ENCODE measurements at regions not wholly inside any gene's neighbourhood (a gene's known extent, or its start where the extent isn't known, plus 50 kb on each side); places are given as distances from the start of the nearest gene placed in this dataset.

DNA sequence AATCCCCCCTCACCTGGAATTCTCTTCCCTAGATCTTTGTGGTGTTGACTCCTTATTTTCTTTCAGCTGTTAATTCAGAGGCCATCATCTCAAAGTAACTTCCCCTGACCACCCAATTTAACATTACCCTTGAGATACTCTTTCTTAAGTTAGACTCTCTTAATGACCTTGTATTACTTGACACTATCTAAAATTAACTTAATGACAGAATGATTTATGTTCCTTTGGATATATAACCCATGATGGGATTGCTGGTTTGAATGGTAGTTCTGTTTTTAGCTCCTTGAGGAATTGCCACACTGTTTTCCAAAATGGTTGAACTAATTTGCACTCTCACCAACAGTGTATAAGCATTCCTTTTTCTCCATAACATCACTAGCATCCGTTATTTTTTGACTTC, 298.0 kb downstream of the NNT start:
- no peak for TF ChIP-seq CSDC2 (CRISPR knock-in tag; IDR thresholded peaks at IDR 0.05)
- no peak for TF ChIP-seq ZFP30 (CRISPR knock-in tag; IDR thresholded peaks at IDR 0.05)
- TF ChIP-seq, protein P1, sequence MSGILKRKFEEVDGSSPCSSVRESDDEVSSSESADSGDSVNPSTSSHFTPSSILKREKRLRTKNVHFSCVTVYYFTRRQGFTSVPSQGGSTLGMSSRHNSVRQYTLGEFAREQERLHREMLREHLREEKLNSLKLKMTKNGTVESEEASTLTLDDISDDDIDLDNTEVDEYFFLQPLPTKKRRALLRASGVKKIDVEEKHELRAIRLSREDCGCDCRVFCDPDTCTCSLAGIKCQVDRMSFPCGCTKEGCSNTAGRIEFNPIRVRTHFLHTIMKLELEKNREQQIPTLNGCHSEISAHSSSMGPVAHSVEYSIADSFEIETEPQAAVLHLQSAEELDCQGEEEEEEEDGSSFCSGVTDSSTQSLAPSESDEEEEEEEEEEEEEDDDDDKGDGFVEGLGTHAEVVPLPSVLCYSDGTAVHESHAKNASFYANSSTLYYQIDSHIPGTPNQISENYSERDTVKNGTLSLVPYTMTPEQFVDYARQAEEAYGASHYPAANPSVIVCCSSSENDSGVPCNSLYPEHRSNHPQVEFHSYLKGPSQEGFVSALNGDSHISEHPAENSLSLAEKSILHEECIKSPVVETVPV (CRISPR knock-in tag; IDR thresholded peaks at IDR 0.05) = no peak
- no peak for TF ChIP-seq ARNTL (CRISPR knock-in tag; IDR thresholded peaks at IDR 0.05; ENCODE audit: borderline replicate concordance, low read depth)
- no peak for TF ChIP-seq ZFP3 (CRISPR knock-in tag; IDR thresholded peaks at IDR 0.05)
- no peak for TF ChIP-seq TOX (CRISPR knock-in tag; IDR thresholded peaks at IDR 0.05; ENCODE audit: borderline replicate concordance)
- no peak for TF ChIP-seq OSR1 (CRISPR knock-in tag; IDR thresholded peaks at IDR 0.05)
- no peak for TF ChIP-seq ZNF70 (CRISPR knock-in tag; IDR thresholded peaks at IDR 0.05)
- TF ChIP-seq, protein P2, sequence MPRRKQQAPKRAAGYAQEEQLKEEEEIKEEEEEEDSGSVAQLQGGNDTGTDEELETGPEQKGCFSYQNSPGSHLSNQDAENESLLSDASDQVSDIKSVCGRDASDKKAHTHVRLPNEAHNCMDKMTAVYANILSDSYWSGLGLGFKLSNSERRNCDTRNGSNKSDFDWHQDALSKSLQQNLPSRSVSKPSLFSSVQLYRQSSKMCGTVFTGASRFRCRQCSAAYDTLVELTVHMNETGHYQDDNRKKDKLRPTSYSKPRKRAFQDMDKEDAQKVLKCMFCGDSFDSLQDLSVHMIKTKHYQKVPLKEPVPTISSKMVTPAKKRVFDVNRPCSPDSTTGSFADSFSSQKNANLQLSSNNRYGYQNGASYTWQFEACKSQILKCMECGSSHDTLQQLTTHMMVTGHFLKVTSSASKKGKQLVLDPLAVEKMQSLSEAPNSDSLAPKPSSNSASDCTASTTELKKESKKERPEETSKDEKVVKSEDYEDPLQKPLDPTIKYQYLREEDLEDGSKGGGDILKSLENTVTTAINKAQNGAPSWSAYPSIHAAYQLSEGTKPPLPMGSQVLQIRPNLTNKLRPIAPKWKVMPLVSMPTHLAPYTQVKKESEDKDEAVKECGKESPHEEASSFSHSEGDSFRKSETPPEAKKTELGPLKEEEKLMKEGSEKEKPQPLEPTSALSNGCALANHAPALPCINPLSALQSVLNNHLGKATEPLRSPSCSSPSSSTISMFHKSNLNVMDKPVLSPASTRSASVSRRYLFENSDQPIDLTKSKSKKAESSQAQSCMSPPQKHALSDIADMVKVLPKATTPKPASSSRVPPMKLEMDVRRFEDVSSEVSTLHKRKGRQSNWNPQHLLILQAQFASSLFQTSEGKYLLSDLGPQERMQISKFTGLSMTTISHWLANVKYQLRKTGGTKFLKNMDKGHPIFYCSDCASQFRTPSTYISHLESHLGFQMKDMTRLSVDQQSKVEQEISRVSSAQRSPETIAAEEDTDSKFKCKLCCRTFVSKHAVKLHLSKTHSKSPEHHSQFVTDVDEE (CRISPR knock-in tag; IDR thresholded peaks at IDR 0.05) = no peak
- TF ChIP-seq, protein P3, sequence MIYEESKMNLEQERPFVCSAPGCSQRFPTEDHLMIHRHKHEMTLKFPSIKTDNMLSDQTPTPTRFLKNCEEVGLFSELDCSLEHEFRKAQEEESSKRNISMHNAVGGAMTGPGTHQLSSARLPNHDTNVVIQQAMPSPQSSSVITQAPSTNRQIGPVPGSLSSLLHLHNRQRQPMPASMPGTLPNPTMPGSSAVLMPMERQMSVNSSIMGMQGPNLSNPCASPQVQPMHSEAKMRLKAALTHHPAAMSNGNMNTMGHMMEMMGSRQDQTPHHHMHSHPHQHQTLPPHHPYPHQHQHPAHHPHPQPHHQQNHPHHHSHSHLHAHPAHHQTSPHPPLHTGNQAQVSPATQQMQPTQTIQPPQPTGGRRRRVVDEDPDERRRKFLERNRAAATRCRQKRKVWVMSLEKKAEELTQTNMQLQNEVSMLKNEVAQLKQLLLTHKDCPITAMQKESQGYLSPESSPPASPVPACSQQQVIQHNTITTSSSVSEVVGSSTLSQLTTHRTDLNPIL (CRISPR knock-in tag; IDR thresholded peaks at IDR 0.05; ENCODE audit: low read depth) = no peak
- no peak for TF ChIP-seq ZC3H10 (CRISPR knock-in tag; IDR thresholded peaks at IDR 0.05)
- no peak for TF ChIP-seq RARB (CRISPR knock-in tag; IDR thresholded peaks at IDR 0.05)
- TF ChIP-seq ESRRG (CRISPR knock-in tag; IDR thresholded peaks at IDR 0.05) = no peak
- no peak for TF ChIP-seq PPARA (CRISPR knock-in tag; IDR thresholded peaks at IDR 0.05; ENCODE audit: borderline replicate concordance)
- TF ChIP-seq, protein P4, sequence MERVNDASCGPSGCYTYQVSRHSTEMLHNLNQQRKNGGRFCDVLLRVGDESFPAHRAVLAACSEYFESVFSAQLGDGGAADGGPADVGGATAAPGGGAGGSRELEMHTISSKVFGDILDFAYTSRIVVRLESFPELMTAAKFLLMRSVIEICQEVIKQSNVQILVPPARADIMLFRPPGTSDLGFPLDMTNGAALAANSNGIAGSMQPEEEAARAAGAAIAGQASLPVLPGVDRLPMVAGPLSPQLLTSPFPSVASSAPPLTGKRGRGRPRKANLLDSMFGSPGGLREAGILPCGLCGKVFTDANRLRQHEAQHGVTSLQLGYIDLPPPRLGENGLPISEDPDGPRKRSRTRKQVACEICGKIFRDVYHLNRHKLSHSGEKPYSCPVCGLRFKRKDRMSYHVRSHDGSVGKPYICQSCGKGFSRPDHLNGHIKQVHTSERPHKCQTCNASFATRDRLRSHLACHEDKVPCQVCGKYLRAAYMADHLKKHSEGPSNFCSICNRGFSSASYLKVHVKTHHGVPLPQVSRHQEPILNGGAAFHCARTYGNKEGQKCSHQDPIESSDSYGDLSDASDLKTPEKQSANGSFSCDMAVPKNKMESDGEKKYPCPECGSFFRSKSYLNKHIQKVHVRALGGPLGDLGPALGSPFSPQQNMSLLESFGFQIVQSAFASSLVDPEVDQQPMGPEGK (CRISPR knock-in tag; IDR thresholded peaks at IDR 0.05; ENCODE audit: borderline replicate concordance) = no peak
- TF ChIP-seq, protein P5, sequence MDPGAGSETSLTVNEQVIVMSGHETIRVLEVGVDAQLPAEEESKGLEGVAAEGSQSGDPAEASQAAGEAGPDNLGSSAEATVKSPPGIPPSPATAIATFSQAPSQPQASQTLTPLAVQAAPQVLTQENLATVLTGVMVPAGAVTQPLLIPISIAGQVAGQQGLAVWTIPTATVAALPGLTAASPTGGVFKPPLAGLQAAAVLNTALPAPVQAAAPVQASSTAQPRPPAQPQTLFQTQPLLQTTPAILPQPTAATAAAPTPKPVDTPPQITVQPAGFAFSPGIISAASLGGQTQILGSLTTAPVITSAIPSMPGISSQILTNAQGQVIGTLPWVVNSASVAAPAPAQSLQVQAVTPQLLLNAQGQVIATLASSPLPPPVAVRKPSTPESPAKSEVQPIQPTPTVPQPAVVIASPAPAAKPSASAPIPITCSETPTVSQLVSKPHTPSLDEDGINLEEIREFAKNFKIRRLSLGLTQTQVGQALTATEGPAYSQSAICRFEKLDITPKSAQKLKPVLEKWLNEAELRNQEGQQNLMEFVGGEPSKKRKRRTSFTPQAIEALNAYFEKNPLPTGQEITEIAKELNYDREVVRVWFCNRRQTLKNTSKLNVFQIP (CRISPR knock-in tag; IDR thresholded peaks at IDR 0.05; ENCODE audit: borderline replicate concordance, low read depth) = no peak
- no peak for TF ChIP-seq SNAI2 (CRISPR knock-in tag; IDR thresholded peaks at IDR 0.05)
- TF ChIP-seq ZNF8 (CRISPR knock-in tag; IDR thresholded peaks at IDR 0.05) = no peak
- TF ChIP-seq ISL1 (CRISPR knock-in tag; IDR thresholded peaks at IDR 0.05) = no peak
- no peak for TF ChIP-seq BACH2 (CRISPR knock-in tag; IDR thresholded peaks at IDR 0.05; ENCODE audit: borderline replicate concordance)
- ATAC-seq = no peak

DNA sequence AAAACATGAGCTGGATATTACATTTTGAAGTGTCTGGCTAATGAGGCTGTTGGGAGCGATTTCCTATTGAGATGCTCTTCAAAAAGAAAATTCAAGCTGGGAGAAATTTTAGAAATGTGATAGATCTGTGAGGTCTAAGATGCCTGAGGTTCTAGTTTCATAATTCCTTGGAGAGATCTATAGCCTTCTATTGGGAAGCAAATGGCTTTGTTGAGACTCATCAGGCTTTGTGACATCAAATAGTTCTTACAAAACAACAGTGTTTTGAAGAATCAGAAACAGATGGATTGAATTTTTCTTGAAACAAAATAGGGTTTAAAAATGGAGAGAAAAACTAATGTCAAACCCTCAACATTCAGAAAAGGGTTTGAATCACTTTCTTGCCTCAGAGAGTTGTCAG, 292.9 kb downstream of the NNT start:
- no peak for ATAC-seq
- TF ChIP-seq GLIS3 (CRISPR knock-in tag; IDR thresholded peaks at IDR 0.05) = no peak
- TF ChIP-seq TCF4 (CRISPR knock-in tag; IDR thresholded peaks at IDR 0.05; ENCODE audit: borderline replicate concordance) = no peak
- TF ChIP-seq SNAI2 (CRISPR knock-in tag; IDR thresholded peaks at IDR 0.05) = no peak
- no peak for TF ChIP-seq TOX (CRISPR knock-in tag; IDR thresholded peaks at IDR 0.05; ENCODE audit: borderline replicate concordance)
- TF ChIP-seq, protein P3 (CRISPR knock-in tag; IDR thresholded peaks at IDR 0.05; ENCODE audit: low read depth) = no peak
- TF ChIP-seq ZNF70 (CRISPR knock-in tag; IDR thresholded peaks at IDR 0.05) = no peak
- TF ChIP-seq OSR1 (CRISPR knock-in tag; IDR thresholded peaks at IDR 0.05) = no peak
- TF ChIP-seq BACH2 (CRISPR knock-in tag; IDR thresholded peaks at IDR 0.05; ENCODE audit: borderline replicate concordance) = no peak
- no peak for TF ChIP-seq ZNF8 (CRISPR knock-in tag; IDR thresholded peaks at IDR 0.05)
- no peak for TF ChIP-seq PPARA (CRISPR knock-in tag; IDR thresholded peaks at IDR 0.05; ENCODE audit: borderline replicate concordance)
- no peak for TF ChIP-seq ZC3H10 (CRISPR knock-in tag; IDR thresholded peaks at IDR 0.05)
- TF ChIP-seq CSDC2 (CRISPR knock-in tag; IDR thresholded peaks at IDR 0.05) = no peak
